HL-60 (cell line): ENCODE measurements at regions not wholly inside any gene's neighbourhood (a gene's known extent, or its start where the extent isn't known, plus 50 kb on each side); places are given as distances from the start of the nearest gene placed in this dataset.

ENCODE experiments used
- DNase-seq, 2 experiments: peaks; one replicate each; pipeline ENCODE4 v3.0.0-alpha.2; 2010 to 2020; ENCODE audit warnings: low read depth in 1 of 2, low spot score in 1 of 2
- H3K27ac ChIP-seq: fragments of 250-450 bp; sonication (Bioruptor Pico); replicated peaks from 2 replicates; pipeline ENCODE4 v1.5.1; 2020; ENCODE audit warnings: mild to moderate bottlenecking, moderate library complexity
- H3K27me3 ChIP-seq: fragments of 250-450 bp; sonication (Bioruptor Pico); 2 replicates; pipeline ENCODE4 v1.5.1; 2021; ENCODE audit warnings: mild to moderate bottlenecking, moderate library complexity; ENCODE audit not compliant: insufficient read depth, poor library complexity, severe bottlenecking
- H3K4me3 ChIP-seq: replicated peaks from 2 replicates; pipeline ENCODE4 v1.5.1; 2011; ENCODE audit warnings: mild to moderate bottlenecking, control low read depth, low read length; ENCODE audit not compliant: insufficient read depth
- GABPA ChIP-seq: IDR thresholded peaks from 2 replicates; pipeline ENCODE4 v1.6.1; 2012; ENCODE audit warnings: low read depth
- POLR2AphosphoS5 ChIP-seq: IDR thresholded peaks from 2 replicates; pipeline ENCODE4 v1.6.1; 2012; ENCODE audit warnings: low read depth
- SPI1 ChIP-seq: IDR thresholded peaks from 2 replicates; pipeline ENCODE4 v1.6.1; 2012; ENCODE audit warnings: low read depth, mild to moderate bottlenecking, borderline replicate concordance
- TF ChIP-seq, protein P1 (sequence below): IDR thresholded peaks from one replicate; pipeline ENCODE4 v1.5.1; 2011; ENCODE audit warnings: low read length, control low read depth, inconsistent platforms; ENCODE audit not compliant: insufficient read depth
- TF ChIP-seq, protein P2 (sequence below): IDR thresholded peaks from 2 replicates; pipeline ENCODE4 v1.6.1; 2012; ENCODE audit warnings: low read depth; ENCODE audit not compliant: insufficient replicate concordance

DNA sequence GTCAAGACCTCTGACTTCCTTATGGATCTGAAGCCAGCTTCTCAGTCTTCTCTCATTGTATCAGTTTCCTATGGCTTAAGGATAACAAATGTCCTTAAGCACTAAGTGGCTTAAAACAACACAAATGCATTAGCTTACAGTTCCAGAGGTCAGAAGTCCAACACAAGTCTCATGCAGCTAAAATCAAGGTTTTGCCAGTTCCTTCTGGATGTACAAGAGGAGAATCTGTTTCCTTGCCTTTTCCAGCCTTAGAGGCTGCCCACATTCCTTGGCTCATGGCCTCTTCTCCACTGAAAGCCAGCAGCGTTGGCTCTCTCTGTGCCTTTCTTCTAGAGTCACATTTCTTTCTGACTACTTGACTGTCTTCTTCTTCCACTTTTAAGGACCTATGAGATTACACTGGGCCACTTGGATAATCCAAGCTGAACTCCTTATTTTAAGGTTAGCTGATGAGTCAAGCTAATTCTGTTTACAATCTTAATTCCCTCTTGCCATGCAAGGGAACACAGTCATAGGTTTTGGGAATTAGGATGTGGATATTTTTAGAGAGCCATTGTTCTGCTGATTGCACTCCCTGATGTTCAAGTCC lies 179.0 kb downstream of the BCAS1 start:
- H3K4me3 ChIP-seq = no peak overlapping the region
- H3K27me3 ChIP-seq = no peaks in the 10 kb centered on the region
- no peak overlapping the region for H3K27ac ChIP-seq
- DNase-seq = no peak
- TF ChIP-seq SPI1 = no peak
- TF ChIP-seq, protein P1, sequence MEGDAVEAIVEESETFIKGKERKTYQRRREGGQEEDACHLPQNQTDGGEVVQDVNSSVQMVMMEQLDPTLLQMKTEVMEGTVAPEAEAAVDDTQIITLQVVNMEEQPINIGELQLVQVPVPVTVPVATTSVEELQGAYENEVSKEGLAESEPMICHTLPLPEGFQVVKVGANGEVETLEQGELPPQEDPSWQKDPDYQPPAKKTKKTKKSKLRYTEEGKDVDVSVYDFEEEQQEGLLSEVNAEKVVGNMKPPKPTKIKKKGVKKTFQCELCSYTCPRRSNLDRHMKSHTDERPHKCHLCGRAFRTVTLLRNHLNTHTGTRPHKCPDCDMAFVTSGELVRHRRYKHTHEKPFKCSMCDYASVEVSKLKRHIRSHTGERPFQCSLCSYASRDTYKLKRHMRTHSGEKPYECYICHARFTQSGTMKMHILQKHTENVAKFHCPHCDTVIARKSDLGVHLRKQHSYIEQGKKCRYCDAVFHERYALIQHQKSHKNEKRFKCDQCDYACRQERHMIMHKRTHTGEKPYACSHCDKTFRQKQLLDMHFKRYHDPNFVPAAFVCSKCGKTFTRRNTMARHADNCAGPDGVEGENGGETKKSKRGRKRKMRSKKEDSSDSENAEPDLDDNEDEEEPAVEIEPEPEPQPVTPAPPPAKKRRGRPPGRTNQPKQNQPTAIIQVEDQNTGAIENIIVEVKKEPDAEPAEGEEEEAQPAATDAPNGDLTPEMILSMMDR = no peak
- no peak for TF ChIP-seq GABPA
- TF ChIP-seq, protein P2, sequence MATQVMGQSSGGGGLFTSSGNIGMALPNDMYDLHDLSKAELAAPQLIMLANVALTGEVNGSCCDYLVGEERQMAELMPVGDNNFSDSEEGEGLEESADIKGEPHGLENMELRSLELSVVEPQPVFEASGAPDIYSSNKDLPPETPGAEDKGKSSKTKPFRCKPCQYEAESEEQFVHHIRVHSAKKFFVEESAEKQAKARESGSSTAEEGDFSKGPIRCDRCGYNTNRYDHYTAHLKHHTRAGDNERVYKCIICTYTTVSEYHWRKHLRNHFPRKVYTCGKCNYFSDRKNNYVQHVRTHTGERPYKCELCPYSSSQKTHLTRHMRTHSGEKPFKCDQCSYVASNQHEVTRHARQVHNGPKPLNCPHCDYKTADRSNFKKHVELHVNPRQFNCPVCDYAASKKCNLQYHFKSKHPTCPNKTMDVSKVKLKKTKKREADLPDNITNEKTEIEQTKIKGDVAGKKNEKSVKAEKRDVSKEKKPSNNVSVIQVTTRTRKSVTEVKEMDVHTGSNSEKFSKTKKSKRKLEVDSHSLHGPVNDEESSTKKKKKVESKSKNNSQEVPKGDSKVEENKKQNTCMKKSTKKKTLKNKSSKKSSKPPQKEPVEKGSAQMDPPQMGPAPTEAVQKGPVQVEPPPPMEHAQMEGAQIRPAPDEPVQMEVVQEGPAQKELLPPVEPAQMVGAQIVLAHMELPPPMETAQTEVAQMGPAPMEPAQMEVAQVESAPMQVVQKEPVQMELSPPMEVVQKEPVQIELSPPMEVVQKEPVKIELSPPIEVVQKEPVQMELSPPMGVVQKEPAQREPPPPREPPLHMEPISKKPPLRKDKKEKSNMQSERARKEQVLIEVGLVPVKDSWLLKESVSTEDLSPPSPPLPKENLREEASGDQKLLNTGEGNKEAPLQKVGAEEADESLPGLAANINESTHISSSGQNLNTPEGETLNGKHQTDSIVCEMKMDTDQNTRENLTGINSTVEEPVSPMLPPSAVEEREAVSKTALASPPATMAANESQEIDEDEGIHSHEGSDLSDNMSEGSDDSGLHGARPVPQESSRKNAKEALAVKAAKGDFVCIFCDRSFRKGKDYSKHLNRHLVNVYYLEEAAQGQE = no peak
- TF ChIP-seq POLR2AphosphoS5 = no peak

DNA sequence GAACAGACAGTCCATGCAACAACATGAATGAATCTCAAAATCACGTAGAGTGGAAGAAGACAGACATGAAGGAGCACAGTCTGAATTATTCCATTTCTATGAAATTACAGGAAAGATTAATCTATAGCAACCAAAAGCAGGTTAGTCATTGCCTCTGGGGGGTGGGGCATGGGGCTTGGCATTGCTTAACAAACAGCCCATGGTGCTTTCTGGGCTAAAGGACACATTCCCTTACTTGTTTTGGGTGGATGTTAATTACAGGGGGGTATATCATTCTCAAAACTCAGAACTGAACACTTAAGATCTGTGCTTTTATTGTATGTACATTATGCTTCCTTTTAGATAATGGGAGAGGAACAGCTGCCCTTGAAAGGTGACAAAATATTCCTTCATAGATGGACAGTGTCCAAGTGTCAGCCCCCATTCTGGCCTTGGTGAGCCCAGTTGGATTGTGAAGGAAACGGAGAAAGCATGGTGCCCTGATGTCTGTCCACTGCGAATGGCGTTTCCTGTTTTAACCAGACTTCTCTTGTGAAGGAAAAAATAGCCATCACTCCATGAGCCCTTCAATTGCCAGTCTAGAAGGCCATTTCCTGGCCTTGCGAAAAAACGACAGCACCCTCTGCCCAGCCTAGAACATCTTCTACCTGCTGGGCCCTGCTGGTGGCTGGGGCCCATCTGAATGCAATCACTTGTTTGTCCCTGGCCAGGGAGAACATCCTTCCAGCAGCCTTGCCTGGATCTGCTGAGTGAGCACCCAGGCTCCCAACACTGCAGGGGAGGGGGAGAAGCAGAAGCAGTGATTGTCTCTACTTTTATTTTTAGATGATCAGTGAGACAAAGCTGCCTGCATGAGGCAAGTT lies 179.7 kb downstream of the BCAS1 start:
- H3K27ac ChIP-seq = no peak overlapping the region
- no peaks in the 10 kb centered on the region for H3K27me3 ChIP-seq
- TF ChIP-seq, protein P1 = no peak
- TF ChIP-seq POLR2AphosphoS5 = no peak
- TF ChIP-seq SPI1 = no peak
- TF ChIP-seq GABPA = no peak
- TF ChIP-seq, protein P2 = no peak
- no peak overlapping the region for H3K4me3 ChIP-seq
- DNase-seq = no peak

DNA sequence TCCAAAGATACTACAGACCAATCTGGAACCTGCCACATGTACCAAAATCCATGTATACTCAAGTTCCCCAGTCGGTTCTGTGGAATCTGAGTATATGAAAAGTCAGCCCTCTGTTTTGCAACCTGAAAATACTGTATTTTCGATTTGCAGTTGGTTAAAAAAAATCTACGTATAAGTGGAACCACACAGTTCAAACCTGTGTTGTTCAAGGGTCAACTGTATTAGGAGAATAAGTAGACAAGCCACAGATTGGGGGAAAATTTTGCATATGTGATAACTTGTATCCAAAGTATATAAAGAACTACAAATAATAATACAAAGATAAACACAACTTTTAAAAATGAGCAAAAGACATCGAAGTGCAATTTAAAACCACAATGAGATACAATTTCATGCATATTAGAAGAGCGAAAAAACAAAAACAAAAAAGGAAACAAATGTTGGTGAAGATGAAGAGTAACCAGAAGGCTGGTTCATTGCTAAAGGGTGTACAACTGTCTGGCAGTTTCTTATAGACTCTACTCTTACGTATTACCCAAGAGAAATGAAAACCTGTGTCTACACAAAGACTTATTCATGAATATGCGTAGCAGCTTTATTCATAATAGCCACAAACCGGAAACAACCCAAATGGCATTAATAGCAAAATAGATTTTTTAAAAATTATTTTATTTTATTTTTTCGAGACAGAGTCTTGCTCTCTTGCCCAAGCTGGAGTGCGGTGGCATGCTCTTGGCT lies 180.8 kb downstream of the BCAS1 start:
- Histone ChIP-seq H3K27ac (no peak overlapping the region), H3K27me3 (no peaks in the 10 kb centered on the region), H3K4me3 (no peak overlapping the region)
- TF ChIP-seq, protein P2 = no peak
- TF ChIP-seq, protein P1 = no peak
- TF ChIP-seq GABPA (no peak), POLR2AphosphoS5 (no peak), SPI1 (no peak)
- no peak for DNase-seq
